Testis (tissue), 2 donors: ENCODE measurements at regions not wholly inside any gene's neighbourhood (a gene's known extent, or its start where the extent isn't known, plus 50 kb on each side); places are given as distances from the start of the nearest gene placed in this dataset.

Experiments used
- DNase-seq: peaks from one replicate; pipeline ENCODE4 v3.0.0-alpha.2; 2019
- H3K27ac ChIP-seq, 2 donors: fragments of 200-600 bp; sonication (generic); one replicate each; pipeline ENCODE4 v1.5.1; 2019
- H3K27me3 ChIP-seq: fragments of 200-600 bp; sonication (generic); one replicate; pipeline ENCODE4 v1.5.1; 2019
- H3K36me3 ChIP-seq: fragments of 200-600 bp; sonication (generic); one replicate; pipeline ENCODE4 v1.5.1; 2017; ENCODE audit warnings: low read depth; ENCODE audit errors: missing control alignments
- H3K4me1 ChIP-seq: fragments of 200-600 bp; sonication (generic); one replicate; pipeline ENCODE4 v1.5.1; 2019
- H3K4me3 ChIP-seq, 2 donors: fragments of 200-600 bp; sonication (generic); one replicate each; pipeline ENCODE4 v1.5.1; 2017 to 2019
- H3K9me3 ChIP-seq: fragments of 200-600 bp; sonication (generic); one replicate; pipeline ENCODE4 v1.5.1; 2017
- CTCF ChIP-seq, 3 experiments: fragments of 450-650 bp in 2 of 3; fragments of 200-600 bp in 1 of 3; sonication (generic) in 1 of 3; IDR thresholded peaks; one replicate each; pipeline ENCODE4 v1.5.1; 2016 to 2019; ENCODE audit warnings: antibody characterized with exemption in 3 of 3, mild to moderate bottlenecking in 2 of 3, moderate library complexity in 1 of 3
- POLR2A ChIP-seq: fragments of 450-650 bp; IDR thresholded peaks from one replicate; pipeline ENCODE4 v1.6.1; 2017; ENCODE audit warnings: antibody characterized with exemption, mild to moderate bottlenecking, moderate library complexity
- WGBS, 2 donors: methylation state at CpG; one replicate each; pipeline ENCODE4 v1.1.5; 2018; 5-methylcytosine and 5-hydroxymethylcytosine counted together
- intact Hi-C: fragments of 100-400 bp; cut with DNase I; formaldehyde crosslinking; loops from one replicate; pipeline ENCODE4 v1.15.1; 2023; ENCODE audit warnings: low total_unique reads

GRCh38 chr3:14295037-14295436 lies 107.4 kb upstream of the SLC6A6 start:
- Histone ChIP-seq H3K27me3 (no peaks in the 10 kb centered on the region), H3K4me1 (peaks cover 6% of the 10 kb centered on the region), H3K9me3 (no peaks in the 10 kb centered on the region), H3K27ac (no peak overlapping the region), H3K4me3 (no peak overlapping the region), H3K36me3 (no peaks in the 10 kb centered on the region)
- 95 to 96% methylated on average over 3 of the region's 3 CpGs for WGBS, 2 donors
- no peak for TF ChIP-seq CTCF (IDR thresholded peaks at IDR 0.05)
- TF ChIP-seq POLR2A = no peak
- intact Hi-C loops = no loop called here
- DNase-seq = no peak

- H3K9me3 ChIP-seq = no peaks in the 10 kb centered on the region
- no peaks in the 10 kb centered on the region for H3K36me3 ChIP-seq
- DNase-seq = no peak
- no peak overlapping the region for H3K27ac ChIP-seq
- TF ChIP-seq POLR2A (no peak), CTCF (IDR thresholded peaks at IDR 0.05) (no peak)
- intact Hi-C loops = no loop called here
- no peaks in the 10 kb centered on the region for H3K27me3 ChIP-seq
- no peaks in the 10 kb centered on the region for H3K4me1 ChIP-seq
- 95% methylated on average over 5 of the region's 5 CpGs for WGBS, 2 donors
- H3K4me3 ChIP-seq = no peak overlapping the region
These were observed 106.6 kb upstream of the SLC6A6 start for GRCh38 chr3:14295801-14296200.

- no peaks in the 10 kb centered on the region for H3K27me3 ChIP-seq
- no peak for TF ChIP-seq POLR2A
- TF ChIP-seq CTCF (IDR thresholded peaks at IDR 0.05) = no peak
- no peak for DNase-seq
- H3K4me3 ChIP-seq = peak overlapping the region in 1 of 2 donors; percentile 17
- H3K36me3 ChIP-seq = no peaks in the 10 kb centered on the region
- no peaks in the 10 kb centered on the region for H3K4me1 ChIP-seq
- 53 to 60% methylated on average over 8 of the region's 8 CpGs for WGBS, 2 donors
- no peaks in the 10 kb centered on the region for H3K9me3 ChIP-seq
- intact Hi-C loops = no loop called here
- H3K27ac ChIP-seq = no peak overlapping the region
These were observed 105.1 kb upstream of the SLC6A6 start for GRCh38 chr3:14297305-14297704.

GRCh38 chr3:14297784-14298236 lies 104.6 kb upstream of the SLC6A6 start:
- DNase-seq = peak; percentile 42
- Histone ChIP-seq H3K4me1 (no peaks in the 10 kb centered on the region), H3K36me3 (no peaks in the 10 kb centered on the region), H3K27ac (no peak overlapping the region), H3K4me3 (peak overlapping the region in 1 of 2 donors; percentile 17), H3K9me3 (no peaks in the 10 kb centered on the region), H3K27me3 (no peaks in the 10 kb centered on the region)
- 26 to 38% methylated on average over 16 to 37 of the region's 37 CpGs for WGBS, 2 donors
- no peak for TF ChIP-seq CTCF (IDR thresholded peaks at IDR 0.05)
- no peak for TF ChIP-seq POLR2A
- intact Hi-C loops = no loop called here

- Histone ChIP-seq H3K9me3 (no peaks in the 10 kb centered on the region), H3K27me3 (no peaks in the 10 kb centered on the region), H3K4me3 (no peak overlapping the region), H3K36me3 (no peaks in the 10 kb centered on the region), H3K27ac (no peak overlapping the region), H3K4me1 (no peaks in the 10 kb centered on the region)
- no peak for DNase-seq
- WGBS, 2 donors = 86 to 100% methylated on average over 5 of the region's 5 CpGs
- intact Hi-C loops = no loop called here
- TF ChIP-seq CTCF (IDR thresholded peaks at IDR 0.05) = no peak
- TF ChIP-seq POLR2A = no peak
These were observed 104.0 kb upstream of the SLC6A6 start for GRCh38 chr3:14298442-14298841.
